ENCODE measurements at regions not wholly inside any gene's neighbourhood (a gene's known extent, or its start where the extent isn't known, plus 50 kb on each side); places are given as distances from the start of the nearest gene placed in this dataset.
A peak's percentile ranks its signal among the peaks of the same experiment; 100 is the strongest.
"Not testable (repeated sequence)": the region's sequence is repeated elsewhere in the genome, so short reads cannot be mapped to it uniquely, and the experiment has no call there.

- FAIRE-seq: no peak
Observed at GRCh38 chr7:20466543-20467021, 135.9 kb downstream of the ITGB8 start.

- peak; percentile 67 for FAIRE-seq
Observed at GRCh38 chr7:20470082-20470481, 139.4 kb downstream of the ITGB8 start.

GRCh38 chr7:20470726-20471125 lies 140.0 kb downstream of the ITGB8 start:
- no peak for FAIRE-seq

GRCh38 chr7:20474249-20474648 lies 141.2 kb upstream of the ABCB5 start:
- no peak for FAIRE-seq

GRCh38 chr7:20475756-20476155 lies 139.7 kb upstream of the ABCB5 start:
- no peak for FAIRE-seq

GRCh38 chr7:20477067-20477466 lies 138.4 kb upstream of the ABCB5 start:
- FAIRE-seq: no peak

- FAIRE-seq: no peak
Observed at GRCh38 chr7:20479706-20480105, 135.8 kb upstream of the ABCB5 start.

GRCh38 chr7:20482071-20482470 lies 133.4 kb upstream of the ABCB5 start:
- FAIRE-seq: no peak

- peak; percentile 87 for FAIRE-seq
Observed at GRCh38 chr7:20484356-20484755, 131.1 kb upstream of the ABCB5 start.

- FAIRE-seq: no peak
Observed at GRCh38 chr7:20488850-20489249, 126.6 kb upstream of the ABCB5 start.

- FAIRE-seq: no peak
Observed at GRCh38 chr7:20491284-20491683, 124.2 kb upstream of the ABCB5 start.

- FAIRE-seq: no peak
Observed at GRCh38 chr7:20494566-20494965, 120.9 kb upstream of the ABCB5 start.

GRCh38 chr7:20501473-20501872 lies 114.0 kb upstream of the ABCB5 start:
- not testable (repeated sequence) for FAIRE-seq

GRCh38 chr7:20503278-20503950 lies 112.1 kb upstream of the ABCB5 start:
- no peak for FAIRE-seq

- no peak for FAIRE-seq
Observed at GRCh38 chr7:20504060-20504459, 111.4 kb upstream of the ABCB5 start.

- no peak for FAIRE-seq
Observed at GRCh38 chr7:20506175-20506574, 109.3 kb upstream of the ABCB5 start.

- FAIRE-seq: no peak
Observed at GRCh38 chr7:20507157-20507556, 108.3 kb upstream of the ABCB5 start.

- FAIRE-seq: no peak
Observed at GRCh38 chr7:20508109-20508508, 107.4 kb upstream of the ABCB5 start.

GRCh38 chr7:20509892-20510572 lies 105.4 kb upstream of the ABCB5 start:
- FAIRE-seq: no peak

GRCh38 chr7:20510573-20510900 lies 104.9 kb upstream of the ABCB5 start:
- no peak for FAIRE-seq

GRCh38 chr7:20513341-20513740 lies 102.1 kb upstream of the ABCB5 start:
- no peak for FAIRE-seq

- FAIRE-seq: peak; percentile 92
Observed at GRCh38 chr7:20513897-20514296, 101.6 kb upstream of the ABCB5 start.

- no peak for FAIRE-seq
Observed at GRCh38 chr7:20514364-20514763, 101.1 kb upstream of the ABCB5 start.

- no peak for FAIRE-seq
Observed at GRCh38 chr7:20519645-20520044, 95.8 kb upstream of the ABCB5 start.

- FAIRE-seq: no peak
Observed at GRCh38 chr7:20520530-20520929, 94.9 kb upstream of the ABCB5 start.

Data from endometrium (tissue), 2 donors.